NOMO-1 (cell line): ENCODE measurements at regions not wholly inside any gene's neighbourhood (a gene's known extent, or its start where the extent isn't known, plus 50 kb on each side); places are given as distances from the start of the nearest gene placed in this dataset.
"Not testable (repeated sequence)": the region's sequence is repeated elsewhere in the genome, so short reads cannot be mapped to it uniquely, and the experiment has no call there.

Experiments
- DNase-seq, 2 experiments: peaks; one replicate each; lab custom pipeline; 2025; ENCODE audit not compliant: unreplicated experiment in 2 of 2; lab: John Stamatoyannopoulos, UW

DNA sequence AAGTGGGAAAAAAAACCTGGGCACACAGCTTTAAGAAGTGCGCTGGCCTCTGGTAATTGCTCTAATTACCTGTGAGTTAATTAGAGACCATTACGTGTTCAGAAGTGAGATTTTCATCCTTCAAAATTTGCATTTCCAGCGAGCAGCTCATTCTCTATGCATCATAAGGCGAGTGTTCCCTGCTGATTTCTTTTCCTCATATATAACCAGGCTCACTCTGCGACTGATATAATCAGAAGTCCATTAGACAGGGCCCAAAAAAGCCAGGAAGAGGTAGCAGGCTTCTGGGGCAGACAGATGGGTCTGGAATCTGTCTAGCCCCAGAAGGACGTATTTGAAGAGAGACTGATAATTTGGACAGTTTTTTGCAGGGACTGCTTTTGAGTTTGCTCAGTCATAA is 158.7 kb downstream of the MTHFS start:
- no peak for DNase-seq

DNA sequence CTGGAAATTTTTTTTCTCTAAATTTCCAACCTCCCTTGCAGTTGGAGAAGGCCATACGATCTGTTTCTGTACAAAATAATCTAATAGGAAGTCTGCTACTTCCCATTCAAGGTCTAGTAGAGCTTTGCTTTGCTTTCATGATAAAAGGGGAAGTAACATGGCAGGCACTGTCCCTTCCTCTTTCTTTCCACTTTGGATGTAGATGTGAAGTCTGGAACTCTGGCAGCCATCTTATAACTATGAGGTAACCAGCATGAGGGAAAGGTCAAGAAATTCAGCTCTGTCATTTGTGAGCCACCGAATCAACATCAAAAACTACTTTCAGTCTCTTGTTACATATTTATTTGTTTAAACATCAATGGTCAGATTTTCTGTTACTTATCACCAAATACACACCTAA is 156.3 kb downstream of the MTHFS start:
- no peak for DNase-seq

DNA sequence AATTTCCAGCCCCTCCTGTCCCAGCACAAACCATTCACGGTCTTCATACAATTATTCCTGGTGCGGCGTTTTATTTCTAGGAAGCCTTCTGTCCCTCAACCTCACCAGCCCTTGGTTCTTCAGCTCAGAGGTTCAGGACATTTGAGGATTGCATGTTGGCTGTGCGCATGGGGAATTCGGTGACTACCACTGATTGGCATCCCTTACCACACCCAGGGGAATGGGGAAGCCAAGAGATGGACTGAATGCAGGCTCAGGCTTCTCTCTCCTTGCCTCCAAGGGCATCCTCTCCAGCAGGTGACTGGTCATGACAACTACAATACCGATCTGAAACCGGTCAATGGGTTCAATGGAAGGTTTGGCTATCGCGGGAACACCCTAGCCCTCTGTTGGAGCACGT is 153.8 kb downstream of the MTHFS start:
- no peak for DNase-seq

DNA sequence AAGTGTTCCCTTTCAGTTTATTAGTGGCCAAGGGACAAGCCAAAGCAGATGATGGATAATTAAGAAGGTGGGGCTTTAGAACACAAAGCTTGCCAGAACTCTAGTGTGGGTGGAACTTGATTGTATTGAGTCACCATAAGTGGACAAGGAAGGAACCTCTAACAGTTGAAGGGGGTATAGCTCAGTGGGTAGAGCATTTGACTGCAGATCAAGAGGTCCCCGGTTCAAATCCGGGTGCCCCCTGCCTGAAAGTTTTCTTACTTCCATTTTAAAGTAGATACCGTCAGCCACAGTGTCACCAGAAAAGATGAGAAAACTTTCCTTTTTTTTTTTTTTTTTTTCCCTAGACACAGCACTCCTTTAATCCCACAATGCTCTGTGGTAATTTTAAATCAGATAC is 152.3 kb downstream of the MTHFS start:
- DNase-seq: not testable (repeated sequence)

DNA sequence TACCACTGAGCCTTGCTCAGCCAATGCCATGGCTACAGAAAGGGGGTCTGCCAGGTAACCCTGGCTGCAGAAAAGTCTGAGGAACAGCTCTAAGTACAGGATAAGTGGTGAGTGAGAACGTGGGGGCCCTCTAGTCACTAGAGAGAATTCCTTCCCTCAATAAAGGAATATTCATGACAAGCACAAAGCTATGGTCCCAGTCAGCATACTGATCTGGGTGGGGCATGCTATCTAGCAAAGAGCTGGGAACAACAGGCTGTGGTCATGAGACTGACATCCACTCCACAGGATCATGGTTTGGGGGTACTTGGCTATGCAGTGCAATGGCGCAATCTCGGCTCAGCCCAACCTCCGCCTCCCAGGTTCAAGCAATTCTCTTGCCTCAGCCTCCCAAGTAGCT is 140.4 kb downstream of the MTHFS start:
- no peak for DNase-seq

DNA sequence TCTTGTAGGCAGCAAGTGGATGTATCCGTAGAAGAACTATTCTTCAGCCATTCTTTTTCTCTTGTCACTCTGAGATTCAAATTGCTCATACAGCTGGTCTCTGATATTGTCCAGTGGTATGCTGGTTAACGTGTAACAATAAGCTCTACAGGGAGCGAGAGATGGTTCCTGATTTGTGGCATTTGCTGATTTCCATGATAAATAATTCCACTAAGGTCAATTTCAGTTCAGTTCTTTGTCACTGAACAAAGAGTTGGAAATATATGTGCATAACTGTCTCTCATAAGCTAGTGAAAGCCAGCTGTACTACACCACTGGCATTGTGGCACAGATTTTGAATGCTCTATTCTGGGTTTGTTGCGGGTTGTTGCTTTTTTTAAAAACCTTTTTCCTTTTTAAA is 131.7 kb downstream of the MTHFS start:
- no peak for DNase-seq

DNA sequence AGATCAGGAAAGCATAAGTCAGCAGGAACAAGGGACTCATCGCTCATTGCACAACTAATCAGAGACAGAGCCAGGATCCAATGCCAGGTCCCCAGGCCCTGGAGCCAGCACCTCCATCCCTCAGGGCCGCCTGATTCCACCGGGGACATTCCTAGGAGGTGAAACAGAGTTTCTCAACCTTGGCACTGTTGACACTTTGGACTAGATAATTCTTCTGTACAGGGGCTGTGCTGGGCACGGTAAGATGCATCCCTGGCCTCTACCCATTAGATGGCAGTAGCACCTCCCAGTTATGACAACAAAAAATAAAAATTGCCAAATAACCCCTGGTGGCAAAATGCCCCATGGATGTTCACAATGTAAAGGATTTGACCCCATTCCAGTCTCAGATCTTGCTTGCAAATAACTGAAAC is 127.7 kb downstream of the MTHFS start:
- peak; percentile 6 to 42 for DNase-seq

DNA sequence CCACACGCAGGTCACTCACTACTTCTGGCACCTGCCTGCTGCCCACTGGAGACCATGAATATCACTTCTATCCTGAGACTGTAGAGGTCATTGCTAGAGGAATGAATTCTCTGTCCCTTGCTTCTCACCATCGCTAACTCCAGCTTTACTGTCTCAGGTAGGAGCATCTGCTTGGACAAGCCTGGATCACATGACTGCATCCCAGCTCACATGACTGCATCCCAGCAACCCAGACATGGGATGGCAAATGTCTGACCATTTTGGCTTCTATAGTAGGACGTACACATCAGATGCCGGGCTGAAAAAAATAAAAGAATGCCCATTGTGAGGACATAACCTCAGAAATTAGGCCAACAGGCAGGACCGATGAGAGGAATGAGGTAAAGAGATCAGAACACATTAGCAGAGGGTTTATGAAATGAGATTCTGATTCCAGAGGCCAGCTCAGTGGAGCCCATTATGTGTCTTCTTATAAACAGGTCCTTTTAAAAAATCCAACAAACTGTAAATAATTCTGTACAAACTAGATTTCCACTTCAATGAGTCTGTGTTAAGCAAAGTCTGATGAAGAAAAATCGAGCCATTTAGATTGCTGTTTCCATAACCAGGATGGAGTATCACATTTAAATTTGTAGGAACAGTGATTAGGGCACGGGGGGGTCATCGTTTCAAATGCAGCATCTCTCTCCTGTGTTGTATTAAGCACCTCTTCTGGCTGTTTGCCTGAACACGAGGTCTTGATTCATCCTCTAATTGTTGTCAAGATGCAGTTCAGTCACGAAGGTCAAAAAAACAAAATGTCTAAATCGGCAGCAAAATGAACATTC is 126.7 kb downstream of the MTHFS start:
- no peak for DNase-seq

DNA sequence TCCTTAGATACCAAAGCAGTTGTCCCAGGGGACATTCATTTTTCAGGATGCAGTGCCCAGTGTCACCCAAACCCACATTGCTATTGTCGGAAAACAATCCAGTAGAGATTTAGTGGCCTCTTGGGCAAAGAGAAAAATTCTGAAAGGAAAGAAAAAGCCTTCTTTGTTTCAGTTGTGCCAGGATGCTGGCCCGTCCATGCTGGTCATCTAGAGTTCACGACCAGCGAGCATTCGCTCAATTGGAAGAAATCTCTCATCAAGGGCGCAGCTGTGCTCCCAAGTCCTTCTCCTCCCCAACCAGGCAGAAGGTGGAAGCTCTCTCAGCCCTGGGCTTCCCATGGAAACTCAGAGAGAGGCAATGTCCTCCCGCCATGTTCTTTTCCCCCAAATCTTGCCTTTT is 123.7 kb downstream of the MTHFS start:
- DNase-seq: no peak

DNA sequence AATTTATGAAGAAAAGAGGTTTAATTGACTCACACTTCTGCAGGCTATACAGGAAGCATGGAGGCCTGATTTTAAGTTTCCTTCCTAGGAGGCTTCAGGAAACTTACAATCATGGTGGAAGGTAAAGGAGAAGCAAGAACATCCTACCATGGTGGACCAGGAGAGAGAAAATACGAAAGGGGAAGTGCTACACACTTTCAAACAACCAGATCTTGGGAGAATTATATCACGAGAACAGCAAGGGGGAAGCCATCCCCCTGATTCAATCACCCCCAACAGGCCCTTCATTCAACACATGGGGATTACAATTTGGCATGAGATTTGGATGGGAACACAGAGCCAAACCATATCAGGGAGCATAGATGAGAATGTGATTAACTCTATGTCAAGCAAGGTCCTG is 121.0 kb downstream of the MTHFS start:
- peak in 1 of 2 experiments; percentile 6 for DNase-seq

DNA sequence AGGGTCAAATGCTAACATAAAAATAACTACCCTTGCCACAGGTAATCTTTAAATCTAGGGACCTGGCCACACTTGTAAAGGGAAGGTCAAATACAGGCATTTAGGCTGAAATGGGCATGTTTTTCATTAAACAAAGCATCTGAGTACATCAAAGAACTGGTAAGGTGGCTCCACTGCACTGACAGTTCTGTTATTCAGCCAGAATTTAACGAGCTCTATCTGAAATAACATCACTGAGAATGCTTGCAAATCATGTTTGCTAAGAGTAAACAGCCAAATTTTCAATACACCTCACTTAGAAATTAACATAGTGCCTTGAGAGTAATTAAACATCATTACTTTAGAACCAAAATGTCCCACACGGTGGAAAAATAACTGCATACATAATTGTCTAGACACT is 118.9 kb downstream of the MTHFS start:
- DNase-seq: no peak

DNA sequence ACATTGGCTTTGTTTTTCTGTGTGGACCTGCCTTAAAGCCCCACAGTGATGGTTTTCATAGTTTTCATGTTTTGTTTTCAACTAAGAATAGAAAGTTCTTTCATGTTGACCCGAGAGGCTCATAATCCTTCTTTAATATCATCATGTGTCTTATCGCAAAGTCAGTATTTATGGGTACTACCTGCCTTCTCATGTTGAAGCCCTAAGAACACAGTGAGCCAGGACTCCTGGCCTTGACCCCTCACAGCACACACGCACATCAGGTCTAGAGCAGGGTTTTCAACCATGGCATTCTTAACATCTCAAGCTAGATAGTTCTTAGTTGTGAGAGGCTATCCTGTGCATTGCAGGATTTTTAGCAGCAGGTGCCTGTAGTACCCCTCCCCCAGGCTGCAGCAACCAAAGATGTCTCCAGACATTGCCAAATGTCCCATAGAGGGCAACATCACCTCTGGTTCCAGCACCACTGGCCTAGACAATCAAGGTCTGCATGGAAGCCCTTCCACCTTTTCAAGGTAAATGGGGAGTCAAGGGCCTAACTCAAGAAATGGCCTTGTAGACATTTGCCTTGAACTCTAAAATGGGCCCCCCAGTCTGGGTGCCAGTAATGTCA is 118.3 kb downstream of the MTHFS start:
- no peak for DNase-seq

DNA sequence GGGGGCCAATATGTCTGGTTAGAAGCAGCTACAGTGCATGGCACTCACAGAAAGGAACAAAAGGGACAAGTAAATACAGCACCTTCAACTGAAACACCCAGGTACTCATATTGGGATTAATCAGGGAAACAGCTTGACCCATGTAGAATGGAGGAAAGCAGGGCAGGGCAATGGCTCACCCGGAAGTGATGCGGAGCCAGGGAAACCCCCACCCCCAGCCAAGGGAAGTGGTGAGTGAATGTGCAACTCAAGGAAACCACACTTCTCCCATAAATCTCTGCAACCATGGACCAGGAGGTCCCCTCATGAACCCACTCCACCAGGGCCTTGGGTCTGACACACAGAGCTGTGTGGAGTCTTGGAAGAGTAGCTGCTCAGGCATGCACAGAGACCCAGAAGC is 117.1 kb downstream of the MTHFS start:
- no peak for DNase-seq

DNA sequence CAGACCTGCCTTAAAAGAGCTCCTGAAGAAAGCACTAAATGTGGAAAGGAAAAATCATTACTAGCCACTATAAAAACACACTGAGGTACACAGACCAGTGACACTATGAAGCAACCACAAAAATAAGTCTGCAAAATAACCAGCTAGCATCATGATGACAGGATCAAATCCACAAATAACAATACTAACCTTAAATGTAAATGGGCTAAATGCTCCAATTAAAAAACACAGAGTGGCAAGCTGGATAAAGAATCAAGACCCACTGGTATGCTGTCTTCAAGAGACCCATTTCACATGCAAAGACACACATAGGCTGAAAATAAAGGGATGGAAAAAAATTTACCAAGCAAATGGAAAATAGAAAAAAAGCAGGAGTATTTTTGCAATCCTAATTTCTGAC is 114.5 kb downstream of the MTHFS start:
- DNase-seq: not testable (repeated sequence)
